VCaP (cell line): ENCODE measurements at regions not wholly inside any gene's neighbourhood (a gene's known extent, or its start where the extent isn't known, plus 50 kb on each side); places are given as distances from the start of the nearest gene placed in this dataset.
"Not testable (repeated sequence)": the region's sequence is repeated elsewhere in the genome, so short reads cannot be mapped to it uniquely, and the experiment has no call there.

Source experiments
- H3K27ac ChIP-seq: fragments of 450-650 bp; 2 replicates; pipeline ENCODE4 v1.5.1; 2017
- TF ChIP-seq, protein P1 (sequence below): fragments of 450-650 bp; conservative IDR thresholded peaks from 2 replicates; pipeline ENCODE4 v1.5.1; 2017; ENCODE audit warnings: mild to moderate bottlenecking, moderate library complexity

DNA sequence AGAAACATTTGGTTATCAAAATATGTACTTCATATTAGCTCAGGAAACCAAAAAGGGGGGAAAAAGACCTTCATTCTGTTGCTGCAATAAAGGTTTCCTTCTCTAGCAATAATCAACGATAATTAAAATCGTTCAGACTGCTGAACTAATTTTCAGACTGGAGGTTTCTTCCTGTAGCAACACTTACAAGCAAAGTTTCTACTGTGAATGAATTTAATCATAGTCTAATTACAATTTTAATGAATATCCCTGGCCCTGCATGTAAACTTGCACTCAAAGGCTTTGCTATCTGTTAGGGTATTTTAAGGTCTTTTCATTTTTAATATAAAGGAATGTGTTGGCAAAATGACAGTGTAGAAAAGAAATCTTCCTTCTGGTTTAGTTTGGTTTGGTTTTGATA lies 265.2 kb downstream of the QDPR start:
- TF ChIP-seq, protein P1, sequence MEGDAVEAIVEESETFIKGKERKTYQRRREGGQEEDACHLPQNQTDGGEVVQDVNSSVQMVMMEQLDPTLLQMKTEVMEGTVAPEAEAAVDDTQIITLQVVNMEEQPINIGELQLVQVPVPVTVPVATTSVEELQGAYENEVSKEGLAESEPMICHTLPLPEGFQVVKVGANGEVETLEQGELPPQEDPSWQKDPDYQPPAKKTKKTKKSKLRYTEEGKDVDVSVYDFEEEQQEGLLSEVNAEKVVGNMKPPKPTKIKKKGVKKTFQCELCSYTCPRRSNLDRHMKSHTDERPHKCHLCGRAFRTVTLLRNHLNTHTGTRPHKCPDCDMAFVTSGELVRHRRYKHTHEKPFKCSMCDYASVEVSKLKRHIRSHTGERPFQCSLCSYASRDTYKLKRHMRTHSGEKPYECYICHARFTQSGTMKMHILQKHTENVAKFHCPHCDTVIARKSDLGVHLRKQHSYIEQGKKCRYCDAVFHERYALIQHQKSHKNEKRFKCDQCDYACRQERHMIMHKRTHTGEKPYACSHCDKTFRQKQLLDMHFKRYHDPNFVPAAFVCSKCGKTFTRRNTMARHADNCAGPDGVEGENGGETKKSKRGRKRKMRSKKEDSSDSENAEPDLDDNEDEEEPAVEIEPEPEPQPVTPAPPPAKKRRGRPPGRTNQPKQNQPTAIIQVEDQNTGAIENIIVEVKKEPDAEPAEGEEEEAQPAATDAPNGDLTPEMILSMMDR: no peak
- no peak overlapping the region for H3K27ac ChIP-seq

DNA sequence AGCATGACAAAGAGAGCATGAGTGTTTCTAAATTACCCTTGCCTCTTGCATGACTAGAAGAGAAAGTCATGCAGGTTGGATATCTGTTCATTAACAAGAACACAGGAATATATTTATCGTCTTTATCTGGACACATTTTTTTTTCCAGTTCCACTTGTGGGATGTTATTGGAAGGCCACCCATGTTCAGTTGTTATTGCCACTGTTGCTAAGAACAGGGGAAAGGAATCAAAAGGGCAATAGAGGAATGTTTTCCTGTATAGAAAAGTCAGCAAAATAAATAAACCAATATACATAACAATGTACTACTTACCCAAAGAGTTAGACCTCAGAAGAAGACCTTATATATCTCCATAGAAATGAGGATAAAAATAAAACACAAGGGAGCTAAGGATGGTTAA lies 270.1 kb downstream of the QDPR start:
- TF ChIP-seq, protein P1: no peak
- no peak overlapping the region for H3K27ac ChIP-seq

DNA sequence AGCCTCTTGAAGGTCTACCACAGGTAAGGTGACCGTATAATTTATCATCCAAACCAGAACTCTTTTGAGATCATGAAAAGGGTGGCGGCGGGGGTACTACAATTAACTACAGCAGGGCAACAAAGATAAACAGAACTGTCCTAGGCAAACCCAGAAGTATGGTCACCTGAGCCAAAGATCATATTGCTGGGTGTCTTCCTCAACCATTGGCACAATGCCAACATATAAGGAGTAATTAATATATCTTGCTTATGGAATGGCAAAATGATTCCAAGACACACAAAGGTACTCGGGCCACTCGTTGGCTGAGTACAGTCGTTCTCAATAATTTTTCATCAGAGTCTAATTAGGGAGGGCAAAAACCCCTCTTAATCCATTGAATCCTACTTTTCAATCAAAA lies 273.3 kb downstream of the QDPR start:
- TF ChIP-seq, protein P1: no peak
- H3K27ac ChIP-seq: no peak overlapping the region

DNA sequence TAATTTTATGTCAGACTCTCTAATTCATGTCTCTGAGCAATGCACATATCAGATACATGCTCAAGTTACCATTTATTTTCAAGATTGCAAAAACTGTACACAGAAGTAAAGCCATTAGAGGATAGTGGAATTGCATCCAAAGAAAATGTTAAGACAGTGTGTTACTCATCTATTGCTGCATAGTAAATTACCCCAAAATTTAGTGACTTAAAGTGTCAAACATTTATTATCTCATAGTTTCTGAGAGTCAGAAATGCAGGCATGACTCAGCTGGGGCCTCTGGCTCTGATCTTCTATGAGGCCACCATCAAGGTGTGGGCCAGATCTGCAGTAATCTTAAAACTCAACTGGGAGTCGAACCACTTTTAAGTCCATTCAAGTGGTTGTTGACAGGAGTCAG lies 275.2 kb downstream of the QDPR start:
- TF ChIP-seq, protein P1: no peak
- no peak overlapping the region for H3K27ac ChIP-seq

DNA sequence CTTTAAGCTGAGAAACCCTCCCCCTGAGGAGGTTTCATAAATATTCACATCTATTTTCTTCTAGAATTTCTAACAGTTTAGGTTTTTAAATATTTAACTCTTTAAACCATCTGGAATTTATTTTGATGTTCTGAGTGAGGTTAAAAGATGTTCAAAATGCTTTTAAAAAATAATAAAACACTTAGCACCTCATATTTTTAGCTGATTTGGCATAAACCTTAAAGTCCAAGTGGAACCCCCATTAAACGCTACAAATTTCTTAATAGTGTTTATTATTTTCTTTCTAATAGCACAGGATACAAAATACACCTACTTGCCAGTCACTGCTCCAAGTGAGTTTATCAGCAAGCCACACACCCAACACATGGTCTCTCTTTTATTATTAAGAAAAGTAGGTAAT lies 277.2 kb downstream of the QDPR start:
- TF ChIP-seq, protein P1: no peak
- no peak overlapping the region for H3K27ac ChIP-seq

DNA sequence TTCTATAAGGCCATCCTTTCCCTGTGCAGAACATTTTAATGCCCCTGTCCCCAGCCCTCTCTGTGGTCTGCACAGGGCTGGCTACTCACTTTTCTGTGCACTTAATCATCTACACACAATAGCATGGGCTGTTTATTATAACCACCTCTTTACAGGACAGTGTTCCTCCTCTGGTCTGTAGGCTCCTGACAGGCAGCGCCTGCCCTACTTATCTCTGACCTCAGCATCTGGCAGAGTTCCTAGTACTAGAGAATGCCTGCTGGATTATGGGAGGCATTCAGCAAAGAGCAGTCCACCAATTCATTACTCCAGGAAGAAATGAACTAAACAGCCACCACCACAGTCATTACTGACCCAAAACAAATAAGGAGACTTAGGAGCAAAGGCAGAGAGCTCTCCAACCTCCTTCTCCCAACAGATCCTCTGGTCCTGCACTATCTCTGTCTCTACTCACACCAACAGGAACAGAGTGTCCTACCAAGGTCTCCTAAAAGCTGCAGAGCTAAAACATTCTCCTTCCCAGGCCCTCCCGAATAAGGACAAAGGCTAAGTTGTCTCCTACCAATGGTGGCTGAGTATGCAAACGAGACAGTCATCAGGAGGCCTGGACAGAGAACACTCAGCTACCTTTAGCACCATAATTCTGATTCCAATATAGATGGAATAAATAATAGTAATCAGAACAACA lies 279.2 kb downstream of the QDPR start:
- H3K27ac ChIP-seq: no peak overlapping the region
- TF ChIP-seq, protein P1: no peak

DNA sequence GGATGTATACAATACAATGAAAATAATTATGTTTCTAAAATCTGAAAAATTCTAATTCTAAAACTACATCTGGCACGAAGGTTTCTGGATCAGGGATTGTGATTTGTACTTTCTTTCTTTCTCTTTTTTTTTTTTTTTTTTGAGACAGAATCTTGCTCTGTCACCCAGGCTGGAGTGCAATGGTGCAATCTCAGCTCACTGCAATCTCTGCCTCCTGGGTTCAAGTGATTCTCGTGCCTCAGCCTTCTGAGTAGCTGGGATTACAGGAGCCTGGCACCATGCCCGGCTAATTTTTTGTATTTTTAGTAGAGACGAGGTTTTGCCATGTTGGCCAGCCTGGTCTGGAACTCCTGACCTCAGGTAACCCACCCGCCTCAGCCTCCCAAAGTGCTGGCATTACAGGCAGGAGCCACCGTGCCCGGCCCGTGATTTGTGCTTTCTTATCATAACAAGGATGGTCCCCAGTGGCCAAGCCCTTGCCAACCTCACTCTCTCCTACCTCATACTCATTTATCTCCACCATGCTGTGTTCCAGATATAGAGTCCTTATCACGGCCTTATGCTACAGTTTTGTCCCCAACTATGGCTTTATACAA lies 279.9 kb downstream of the QDPR start:
- H3K27ac ChIP-seq: not testable (repeated sequence)

DNA sequence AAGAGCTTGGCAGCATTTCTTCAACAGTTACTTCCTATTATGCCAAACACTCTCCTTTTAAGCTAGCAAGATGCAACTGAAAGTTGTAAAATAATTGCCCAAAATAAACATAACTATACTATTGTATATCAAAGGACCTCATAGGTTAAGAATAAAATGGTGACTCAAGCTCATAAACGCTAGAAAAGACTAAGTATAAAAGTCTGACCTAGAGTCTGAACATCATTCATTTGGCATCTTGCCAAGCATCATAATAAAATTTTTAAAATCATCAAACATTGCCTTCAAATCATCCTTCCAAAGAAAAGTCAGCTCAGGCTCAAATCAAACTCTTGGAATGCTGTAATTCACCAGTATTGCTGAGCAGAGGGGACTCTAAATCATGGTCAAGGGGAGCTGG lies 281.2 kb downstream of the QDPR start:
- no peak overlapping the region for H3K27ac ChIP-seq
- TF ChIP-seq, protein P1: no peak
